AG20443 (cell line): ENCODE measurements at regions not wholly inside any gene's neighbourhood (a gene's known extent, or its start where the extent isn't known, plus 50 kb on each side); places are given as distances from the start of the nearest gene placed in this dataset.

ENCODE experiments used
- DNase-seq: peaks from one replicate; pipeline ENCODE4 v3.0.0; 2012; ENCODE audit warnings: low spot score, mixed read lengths

DNA sequence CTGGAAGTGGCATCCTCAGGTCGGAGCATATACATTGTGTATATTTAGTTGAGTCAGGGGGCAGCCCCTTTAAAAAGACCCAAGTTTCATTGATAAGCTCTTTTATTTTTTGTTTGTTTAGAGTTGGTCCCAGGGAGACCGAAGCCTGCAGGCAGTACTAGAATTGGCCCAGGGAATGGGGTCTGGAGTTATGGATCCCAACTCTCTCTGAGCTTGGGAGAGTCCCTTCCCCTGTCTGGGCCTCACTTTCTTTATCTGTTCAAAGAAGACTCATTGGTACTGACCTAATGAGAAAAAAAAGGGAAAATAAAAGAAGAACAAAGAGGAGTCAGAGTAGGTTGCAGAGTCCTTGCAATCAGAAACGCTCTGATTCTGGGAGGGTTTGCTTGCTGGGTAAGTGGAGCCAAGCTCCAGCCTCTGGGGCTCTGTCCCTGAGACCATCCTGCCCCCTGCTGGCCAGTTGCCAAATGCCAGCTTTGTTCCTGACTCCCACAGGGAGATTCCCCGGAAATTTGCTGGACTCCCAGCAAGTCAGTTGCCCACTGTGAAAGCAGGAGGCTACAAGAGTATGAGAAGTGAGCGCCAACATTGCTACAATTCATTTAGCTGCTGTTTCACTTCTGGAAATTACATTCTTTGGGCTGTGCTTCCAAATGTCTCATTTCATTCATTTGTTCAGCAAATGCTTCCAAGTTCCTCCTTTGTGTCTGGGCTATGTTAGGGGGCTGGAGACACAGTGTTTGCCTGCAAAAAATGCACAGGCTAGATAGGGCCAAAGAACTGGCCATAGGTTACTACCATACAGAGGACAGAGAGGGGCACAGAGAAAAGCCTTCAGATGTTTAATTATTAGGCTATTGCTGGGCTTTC, 156.2 kb downstream of the MELK start:
- peak; percentile 68 for DNase-seq

DNA sequence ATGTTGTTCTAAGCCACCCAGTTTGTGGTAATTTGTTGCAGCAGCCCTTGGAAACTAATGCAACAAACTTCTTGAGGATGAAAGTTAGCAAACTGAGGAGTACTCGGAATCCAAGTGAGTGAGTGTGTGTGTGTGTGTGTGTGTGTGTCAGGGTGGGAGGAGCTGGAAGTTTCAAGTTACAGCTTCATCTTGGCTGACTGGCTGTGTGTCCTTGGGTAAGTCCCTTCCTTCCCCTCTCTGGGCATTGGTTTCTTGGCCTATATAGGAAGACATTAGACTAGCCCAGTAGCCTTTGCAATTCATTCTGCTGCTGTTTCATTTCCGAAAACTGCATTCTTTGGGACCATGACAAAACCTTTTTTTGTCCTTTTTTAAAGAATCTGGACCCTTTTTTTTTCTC, 157.2 kb downstream of the MELK start:
- no peak for DNase-seq

DNA sequence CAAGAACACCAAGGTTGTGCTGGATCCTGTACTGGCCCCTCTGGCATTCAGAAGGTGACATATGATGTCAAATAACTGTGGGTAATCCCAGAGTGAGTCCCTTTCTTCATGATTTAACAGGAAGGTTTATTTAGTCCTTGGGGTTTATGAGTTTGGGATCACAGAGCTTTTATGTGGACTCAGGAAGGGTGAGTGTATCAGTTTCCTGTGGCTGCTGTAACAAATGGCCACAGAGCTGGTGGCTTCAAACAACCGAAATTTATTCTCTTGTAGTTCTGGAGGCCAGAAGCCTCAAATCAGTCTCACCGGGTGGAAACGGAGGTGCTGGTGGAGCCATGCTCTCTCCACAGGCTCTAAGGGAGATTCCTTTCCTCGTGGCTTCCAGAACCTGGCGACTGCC, 157.7 kb downstream of the MELK start:
- DNase-seq = no peak

DNA sequence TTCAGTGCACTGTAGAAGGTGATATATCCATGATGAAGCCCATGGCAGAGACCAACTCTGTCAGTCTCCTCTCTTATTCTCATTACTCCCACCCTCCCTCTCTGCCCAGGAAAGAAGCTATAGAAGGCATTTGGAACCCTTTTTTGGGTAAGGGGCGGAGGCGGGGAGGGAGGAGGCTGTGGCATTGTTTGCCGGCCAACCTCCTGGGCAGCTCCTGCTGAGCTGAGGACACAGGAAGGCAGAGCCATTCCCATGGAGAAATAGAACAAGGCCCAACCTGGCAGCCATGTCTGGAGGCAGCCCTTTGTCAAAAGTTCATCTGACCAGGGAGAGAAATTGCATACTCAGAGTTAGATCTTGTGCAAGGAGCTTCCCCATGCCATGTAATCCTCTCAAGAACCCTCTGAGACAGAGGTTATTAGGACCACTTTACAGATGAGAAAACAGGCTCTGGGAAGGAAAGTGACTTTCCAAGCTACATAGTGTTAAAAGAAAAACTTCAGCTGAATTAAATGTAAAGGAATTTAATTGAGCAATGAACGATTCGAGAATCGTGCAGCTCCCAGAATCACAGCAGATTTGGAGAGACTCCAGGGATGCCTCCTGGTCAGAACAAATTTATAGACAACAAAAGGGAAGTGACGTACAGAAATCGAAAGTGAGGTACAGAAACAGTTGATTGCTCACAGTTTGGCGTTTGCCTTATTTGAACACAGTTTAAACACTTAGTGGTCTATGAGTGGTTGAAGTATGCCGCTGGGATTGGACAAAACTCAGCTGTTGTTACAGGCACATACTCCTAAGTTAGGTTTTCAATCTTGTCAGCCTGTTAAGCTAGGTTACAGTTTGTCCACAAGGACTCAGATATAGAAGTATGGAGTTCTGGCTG, 158.6 kb downstream of the MELK start:
- DNase-seq = no peak

DNA sequence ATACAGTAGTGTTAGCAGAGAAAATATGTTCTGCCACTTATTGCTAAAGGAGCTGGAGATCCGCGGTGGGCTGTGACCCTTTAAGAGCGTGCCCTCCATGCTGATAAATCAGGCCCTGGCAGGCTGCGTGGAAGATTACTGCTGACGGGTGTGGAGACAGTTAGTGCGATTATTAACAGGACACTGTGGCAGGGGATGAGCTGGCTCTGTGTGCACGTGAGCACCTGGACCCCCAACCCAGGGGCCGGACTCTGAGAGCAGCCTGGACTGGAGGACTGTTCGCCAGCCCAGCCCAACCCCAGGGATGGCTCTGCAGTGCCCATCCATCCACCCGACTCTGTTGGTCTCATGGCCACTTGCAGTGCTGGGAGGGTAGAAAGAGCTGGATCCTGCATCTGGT, 162.0 kb downstream of the MELK start:
- no peak for DNase-seq

DNA sequence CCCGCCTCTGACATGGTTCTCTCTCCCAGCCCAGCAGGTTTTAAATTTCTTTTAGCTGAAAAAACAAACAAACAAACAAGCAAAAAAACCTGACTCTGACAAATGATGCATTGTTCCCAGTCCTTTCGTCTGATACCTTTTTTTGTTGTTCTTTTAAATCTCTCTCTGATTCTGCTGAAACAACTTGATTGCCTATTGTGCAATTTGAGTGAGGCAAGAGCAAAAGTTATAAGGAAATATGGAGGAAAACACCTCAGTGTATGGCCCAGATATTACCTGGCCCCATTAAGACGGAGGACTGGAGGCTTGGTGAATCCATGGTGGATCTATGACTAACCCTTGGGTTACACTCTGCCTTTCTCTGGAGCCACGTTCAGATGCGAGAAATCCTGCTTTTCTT, 164.0 kb downstream of the MELK start:
- DNase-seq = no peak

DNA sequence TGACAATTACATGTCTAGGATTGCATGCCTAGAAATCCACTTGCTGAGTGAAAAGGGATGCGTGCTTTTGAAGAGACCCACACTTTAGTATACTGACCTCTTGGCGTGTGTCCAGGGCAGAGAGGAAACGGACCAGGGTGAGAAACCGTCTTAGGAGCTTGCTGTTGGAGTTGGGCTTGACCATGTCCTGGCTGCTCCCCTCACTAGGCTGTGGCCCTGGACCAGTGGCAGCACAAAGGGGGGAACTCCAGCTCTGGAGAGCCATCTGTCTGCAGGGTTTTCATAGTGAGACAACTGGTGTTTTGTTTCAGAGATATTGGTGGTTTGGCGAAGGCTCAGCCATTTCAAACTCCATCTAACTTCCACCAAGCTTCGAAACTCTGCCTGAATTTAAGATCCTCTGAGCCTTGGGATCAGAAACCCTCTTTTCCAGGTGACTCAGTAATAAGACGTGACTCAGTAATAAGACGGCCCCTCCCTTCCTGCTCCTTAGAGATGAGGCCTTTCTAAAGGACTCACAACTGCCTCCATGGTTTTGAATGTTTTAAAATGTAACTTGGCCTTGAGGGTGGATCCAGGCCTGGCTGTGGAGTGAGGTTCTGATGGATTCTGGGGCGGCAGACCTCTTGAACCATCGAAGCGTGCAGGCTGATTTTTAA, 165.8 kb downstream of the MELK start:
- DNase-seq = peak; percentile 50

DNA sequence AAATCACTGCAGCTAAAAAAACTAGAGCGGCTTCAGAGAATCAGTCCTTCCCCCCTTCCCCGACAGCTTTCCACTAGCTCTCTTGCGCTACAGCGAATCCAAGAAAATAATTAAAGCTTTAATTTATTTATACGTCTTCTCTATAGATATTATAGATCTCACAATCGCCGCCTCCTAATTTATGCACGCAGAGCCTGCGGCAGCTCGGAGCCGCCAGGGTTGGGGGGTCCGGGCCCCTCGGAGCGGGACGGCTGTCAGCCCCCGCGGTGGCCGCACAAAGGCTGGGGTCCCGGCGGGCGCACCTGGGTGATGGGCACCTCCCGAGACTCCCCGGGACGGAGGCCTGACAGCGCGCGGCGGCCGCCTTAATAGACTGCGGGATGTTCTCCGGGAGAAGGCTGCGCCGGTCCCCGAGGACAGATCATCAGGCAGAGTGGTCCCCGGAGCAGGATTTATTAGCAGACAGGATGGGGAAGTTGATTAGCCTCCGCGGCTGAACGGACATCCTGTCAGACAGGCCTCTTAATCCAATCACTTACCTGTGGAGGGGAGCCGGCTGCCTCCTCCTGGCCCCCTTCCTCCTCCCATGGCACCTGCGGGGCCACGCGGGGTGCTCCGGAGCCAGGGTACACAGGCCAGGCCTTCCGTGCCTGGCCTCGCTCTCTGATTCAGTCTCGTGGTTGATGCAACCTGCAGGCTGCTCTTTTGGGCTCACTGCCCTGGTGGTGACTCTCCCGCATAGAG, 166.8 kb downstream of the MELK start:
- DNase-seq = no peak

DNA sequence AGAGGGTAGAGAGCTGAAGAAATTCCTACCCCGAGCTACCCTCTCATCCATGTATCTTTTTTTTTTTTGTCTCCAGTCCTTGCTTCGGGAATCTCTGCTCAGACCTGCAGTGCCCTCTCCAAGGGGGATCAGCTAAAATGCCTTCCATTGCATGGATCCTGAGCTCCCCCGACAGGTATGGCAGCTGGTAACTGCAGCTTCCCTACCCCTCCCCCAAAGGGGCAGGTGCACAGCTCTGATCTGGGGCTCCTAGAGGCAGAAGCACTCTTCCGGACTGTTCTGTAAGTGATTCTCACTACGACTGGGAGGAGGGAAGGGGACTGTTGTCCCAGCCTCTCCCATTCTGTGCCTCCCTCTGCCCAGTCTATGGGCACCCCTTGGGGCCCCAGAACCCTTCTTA, 169.6 kb downstream of the MELK start:
- no peak for DNase-seq

DNA sequence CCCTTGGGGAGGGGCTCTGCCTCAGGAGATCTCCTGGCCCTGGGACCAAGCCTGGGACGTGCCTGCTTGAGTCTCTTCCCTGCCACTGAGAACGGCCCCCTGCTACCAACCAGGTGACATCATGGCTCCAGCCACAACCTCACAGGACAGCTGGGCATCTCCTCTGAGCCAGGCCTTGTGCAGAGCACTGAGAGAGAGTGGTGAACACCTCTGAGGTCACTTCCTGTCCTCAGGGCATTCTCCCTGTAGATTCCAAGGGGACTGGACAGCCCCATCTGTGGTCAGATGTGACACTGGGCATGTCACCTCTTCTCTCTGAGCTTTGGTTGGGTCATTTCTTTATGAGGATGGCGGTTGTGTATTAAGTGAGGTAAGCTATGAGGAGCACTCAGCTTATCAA, 172.0 kb downstream of the MELK start:
- no peak for DNase-seq

DNA sequence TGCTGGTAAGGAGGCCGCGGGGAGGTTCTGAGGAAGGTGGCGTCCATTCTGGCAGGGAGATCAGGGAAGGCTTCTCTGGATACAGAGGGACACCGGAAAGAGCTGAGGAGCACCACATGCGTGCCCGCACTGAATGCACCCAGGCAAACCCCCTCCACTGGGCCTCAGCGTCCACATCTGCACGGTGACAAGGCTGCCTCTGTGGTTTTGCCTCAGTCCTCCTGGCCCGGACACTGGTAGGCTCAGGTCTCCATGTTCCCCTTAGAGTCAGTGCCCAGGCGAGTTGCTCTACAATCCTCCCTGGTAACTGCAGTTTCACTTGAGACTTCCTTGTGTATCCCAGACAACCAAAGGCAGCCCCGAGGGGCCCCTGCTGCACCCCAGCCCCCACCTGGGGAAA, 173.3 kb downstream of the MELK start:
- DNase-seq = no peak

DNA sequence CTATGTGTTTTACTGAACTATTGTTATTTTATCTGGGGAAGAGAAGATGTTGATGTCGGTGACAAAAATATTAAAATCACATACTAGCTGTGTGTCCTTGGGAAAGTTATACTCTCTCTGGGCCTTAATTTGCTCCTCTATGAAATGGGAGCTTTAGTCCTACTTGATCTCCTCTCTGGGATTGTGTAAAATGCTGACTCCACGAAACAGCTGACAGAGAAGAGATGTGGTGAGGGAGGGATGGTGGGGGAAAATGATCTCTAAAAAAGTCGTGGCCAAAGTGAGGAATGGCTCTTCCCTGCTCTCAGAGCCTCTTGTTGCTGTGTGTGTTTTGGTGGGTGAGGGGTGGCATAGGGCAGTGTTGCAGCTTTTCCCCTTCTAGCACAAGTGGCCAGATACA, 173.7 kb downstream of the MELK start:
- DNase-seq = no peak

DNA sequence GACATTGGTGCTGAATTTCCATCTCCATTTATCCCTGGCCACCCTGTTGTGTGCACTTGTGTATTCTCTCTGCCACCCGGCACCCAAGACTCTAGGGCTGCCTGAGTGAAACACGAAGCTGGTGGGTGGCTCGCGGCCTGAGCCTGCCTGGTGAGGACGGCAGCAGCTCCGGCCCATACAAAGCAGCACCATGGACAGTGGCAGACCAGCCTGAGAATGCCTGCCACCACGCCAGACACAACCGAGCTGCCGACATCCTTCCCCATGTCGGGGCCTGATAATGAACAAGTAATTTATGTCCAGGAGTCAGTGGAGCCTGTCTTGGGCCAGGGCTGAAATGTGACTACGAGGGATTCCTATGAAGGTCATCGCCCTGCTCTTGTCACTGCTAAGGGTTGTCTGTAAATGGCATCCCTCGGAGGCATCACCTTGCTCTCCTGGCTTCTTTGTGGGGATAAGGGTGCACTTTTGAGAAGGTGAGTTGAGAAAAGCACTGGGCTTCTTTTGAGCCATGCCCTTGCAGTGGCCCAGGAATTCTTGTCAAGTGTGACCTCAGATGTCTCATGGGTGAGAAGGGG, 175.7 kb downstream of the MELK start:
- peak; percentile 86 for DNase-seq

DNA sequence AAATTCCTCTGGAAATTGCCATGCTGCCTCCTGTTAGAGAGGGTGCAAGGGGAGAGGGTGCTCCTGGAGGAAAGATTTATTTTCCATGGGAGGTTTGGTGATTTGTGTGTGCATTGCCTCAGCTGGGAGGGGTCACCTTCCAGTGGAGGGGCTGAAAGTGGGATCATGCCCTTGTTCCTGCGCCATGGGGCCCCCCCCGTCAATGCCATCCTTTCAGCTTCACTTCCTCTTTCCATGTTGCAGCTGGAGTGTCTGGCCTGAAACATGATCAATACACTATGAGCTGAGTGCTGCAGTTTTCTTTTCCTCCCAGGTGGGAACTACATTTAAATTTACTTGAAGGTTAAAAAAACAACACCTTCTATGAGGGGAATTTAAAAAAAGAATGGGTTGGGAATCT, 176.8 kb downstream of the MELK start:
- DNase-seq = no peak

DNA sequence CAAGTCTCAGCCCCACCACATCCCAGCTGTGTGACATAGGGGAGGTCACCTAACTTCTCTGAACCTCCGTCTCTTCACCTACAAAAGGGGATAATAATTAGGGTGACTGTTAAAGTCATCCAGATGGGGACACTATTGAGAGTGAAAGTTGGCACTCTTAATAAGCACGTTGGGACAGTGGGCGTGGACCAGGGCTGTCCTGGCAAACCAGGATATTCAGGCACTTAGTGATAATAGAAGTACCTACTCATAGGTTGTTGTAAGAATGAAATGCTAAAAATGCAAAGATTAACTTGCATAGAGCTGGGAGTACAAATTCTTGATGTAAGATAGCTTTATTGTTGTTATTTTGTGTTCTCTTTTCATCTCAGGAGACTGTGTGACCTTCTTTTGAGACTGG, 177.9 kb downstream of the MELK start:
- DNase-seq = no peak

DNA sequence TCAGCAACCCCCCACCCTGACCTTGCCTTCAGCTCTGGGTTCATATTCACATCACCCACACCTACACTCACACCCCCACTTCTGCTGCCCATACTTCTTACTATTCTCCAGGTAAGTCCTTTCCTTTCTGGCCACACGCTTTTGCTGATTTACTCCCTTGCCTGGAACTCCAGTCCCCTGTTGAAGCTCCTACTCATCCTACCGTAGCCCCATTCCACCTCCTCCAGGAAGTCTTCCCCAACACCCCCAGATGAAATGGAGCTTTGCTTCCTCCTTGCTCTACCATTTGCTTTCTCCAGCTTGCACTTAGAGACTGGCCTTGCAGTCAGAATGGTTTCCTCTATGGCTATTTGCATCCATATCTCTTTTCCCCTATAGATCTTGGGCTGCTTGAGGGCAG, 182.3 kb downstream of the MELK start:
- DNase-seq = no peak

DNA sequence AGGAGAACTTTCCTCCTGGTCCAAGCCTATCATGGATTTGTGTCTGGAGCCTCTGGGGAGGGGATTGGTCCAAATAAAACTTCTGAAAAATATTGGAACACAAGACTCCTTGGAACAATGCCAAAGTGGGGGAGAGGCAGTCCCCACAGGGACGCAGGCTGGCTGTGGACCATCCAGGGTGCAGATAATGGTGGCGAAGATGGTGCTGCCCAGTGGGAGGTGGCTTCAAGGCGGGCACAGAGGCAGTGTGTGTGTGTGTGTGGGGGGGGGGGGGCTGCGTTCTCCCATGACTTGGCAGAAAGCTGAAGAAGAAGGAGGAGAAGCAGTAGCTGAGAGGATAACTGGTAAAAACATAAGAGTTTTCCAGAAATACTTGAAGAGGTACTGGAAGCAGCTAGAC, 186.4 kb downstream of the MELK start:
- no peak for DNase-seq

DNA sequence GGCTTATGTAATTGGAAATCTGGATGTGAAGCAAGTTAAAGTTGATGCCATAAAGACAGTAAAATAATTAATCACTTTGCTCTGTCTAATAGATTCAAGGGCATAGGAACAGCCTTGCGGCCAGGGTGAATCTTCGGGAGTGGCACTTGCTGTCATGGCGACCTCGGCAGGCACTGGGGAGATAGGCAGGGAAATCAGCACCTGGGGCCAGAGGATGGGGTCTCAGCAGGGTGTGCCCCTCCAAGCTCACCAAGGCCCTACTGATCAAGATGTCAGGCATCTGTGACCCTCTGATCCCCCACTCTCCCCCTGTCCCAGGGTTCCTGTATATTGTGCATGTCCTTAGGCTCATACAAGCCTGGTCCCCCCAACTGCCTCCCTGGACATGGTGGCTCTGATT, 187.3 kb downstream of the MELK start:
- DNase-seq = no peak

DNA sequence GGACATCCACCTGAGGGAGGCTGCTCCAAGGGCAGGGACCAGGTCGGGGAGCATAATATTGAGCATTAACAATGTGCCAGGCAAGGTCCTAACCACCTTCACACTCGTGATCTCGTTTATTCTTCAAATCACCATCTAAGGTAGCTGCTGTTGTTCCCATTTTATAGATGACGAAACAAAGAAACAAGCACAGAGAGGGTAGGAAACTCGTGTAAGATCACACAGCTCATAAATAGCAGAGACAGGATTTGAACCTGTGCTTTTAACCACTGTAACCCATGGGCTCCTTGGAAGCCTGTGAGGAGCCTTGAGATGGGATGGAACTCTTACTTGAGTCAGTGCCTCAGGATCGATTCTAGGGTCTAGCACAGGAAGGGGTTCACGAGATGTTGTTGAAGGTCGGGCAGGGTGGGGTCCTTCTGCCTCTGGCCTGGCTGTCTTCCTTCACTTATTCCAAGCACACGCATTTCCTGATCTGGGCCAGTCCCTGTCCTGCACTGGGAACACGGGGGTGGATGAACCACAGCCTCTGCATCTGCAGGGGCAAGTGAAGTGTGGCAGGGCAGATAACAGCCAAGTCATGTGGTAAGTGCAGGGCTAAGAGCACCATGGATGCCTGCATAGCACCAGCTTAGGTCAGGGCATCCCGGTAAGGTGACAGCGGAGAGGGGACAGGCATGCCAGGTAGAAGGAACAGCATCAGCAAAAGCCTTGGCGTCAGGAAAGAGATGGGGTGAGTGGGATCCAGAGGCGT, 188.1 kb downstream of the MELK start:
- no peak for DNase-seq

DNA sequence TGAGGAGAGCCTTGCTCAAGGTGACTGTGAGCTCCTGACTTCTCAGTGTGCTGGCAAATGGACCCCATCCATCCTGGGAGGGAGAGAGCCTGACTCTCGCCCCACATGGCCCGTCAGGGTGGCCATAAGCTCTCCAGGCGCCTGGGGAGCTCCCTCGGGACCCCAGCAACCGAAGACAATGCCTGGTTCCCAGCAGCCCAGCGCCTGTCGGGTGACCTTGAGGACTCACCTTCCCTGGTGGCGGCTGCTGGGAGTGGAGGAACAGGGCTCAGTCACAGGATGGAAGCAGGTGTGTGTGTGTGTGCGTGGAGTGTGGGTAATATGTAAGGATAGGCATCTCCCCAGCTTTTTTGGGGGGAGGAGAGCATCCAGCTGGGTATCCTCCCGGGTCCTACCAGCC, 190.3 kb downstream of the MELK start:
- DNase-seq = no peak

DNA sequence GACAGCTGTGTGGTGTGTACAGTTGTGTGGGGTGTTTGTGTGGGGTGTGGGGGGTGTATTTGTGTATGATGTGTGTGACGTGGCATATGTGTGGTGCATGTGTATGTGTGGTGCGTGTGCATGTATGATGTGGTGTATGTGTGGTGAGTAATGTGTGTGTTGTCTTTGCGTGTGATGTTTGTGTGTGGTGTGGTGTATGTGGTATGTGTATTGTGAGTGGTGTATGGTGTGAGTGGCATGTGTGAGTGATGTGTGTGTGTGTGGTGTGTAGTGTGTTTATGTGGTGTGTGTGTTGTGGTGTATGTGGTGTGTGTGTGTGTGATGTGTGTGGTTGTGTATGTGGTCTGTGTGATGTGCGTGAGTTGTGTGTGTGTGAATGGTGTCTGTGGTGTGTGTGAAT, 191.1 kb downstream of the MELK start:
- DNase-seq = no peak
